AG04449 (cell line): ENCODE measurements at regions not wholly inside any gene's neighbourhood (a gene's known extent, or its start where the extent isn't known, plus 50 kb on each side); places are given as distances from the start of the nearest gene placed in this dataset.

Experiments
- CTCF ChIA-PET: fragments of 350-600 bp; formaldehyde crosslinking; extraction: SDS; loops from one replicate; lab custom pipeline; 2021; ENCODE audit warnings: antibody characterized with exemption; lab: Yijun Ruan, JAX
- POLR2A ChIA-PET: fragments of 400-600, 350-600 bp; formaldehyde crosslinking; extraction: SDS; loops from one replicate; lab custom pipeline; 2020; ENCODE audit warnings: antibody characterized with exemption, inconsistent platforms; lab: Yijun Ruan, JAX
- DNase-seq: peaks from one replicate; pipeline ENCODE4 v3.0.0-alpha.2; 2010; ENCODE audit warnings: low read depth, low spot score
- H3K4me3 ChIP-seq: 2 replicates; pipeline ENCODE4 v1.5.1; 2011; ENCODE audit warnings: low read depth, mild to moderate bottlenecking, control low read depth, low read length
- CTCF ChIP-seq: IDR thresholded peaks from one replicate; pipeline ENCODE4 v1.5.1; 2011; ENCODE audit warnings: mild to moderate bottlenecking, moderate library complexity, low read length, control low read depth, inconsistent platforms; ENCODE audit not compliant: insufficient read depth; ENCODE audit errors: missing control alignments

- DNase-seq, result no peak
- no peak for TF ChIP-seq CTCF
- ChIA-PET POLR2A (no interaction called here), CTCF (no interaction called here)
- H3K4me3 ChIP-seq, result no peak overlapping the region
Measured at GRCh38 chr4:134610172-134610571, 408.6 kb upstream of the PABPC4L start.

GRCh38 chr4:134601706-134602105 lies 400.1 kb upstream of the PABPC4L start:
- no peak for TF ChIP-seq CTCF
- ChIA-PET CTCF (no interaction called here), POLR2A (no interaction called here)
- no peak overlapping the region for H3K4me3 ChIP-seq
- no peak for DNase-seq

DNA sequence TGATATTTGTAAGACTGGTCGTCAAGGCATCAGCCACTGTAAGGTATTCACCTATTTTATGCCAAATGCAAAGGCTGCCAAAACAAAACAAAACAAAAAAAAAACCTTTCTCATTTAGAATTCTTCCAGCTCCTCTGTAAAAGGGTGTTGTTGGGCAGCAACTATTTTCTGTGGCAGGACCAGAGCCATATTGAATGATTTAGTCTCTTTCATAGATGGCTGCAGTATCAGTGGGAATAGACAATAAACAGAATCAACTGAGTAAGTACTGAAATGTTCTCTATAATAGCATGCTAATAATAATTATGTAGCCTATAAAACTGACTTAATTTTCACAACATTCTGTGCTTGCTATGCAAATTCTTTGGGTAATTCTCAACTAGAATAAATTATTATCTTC lies 389.7 kb upstream of the PABPC4L start:
- ChIA-PET POLR2A (no interaction called here), CTCF (no interaction called here)
- DNase-seq, result no peak
- no peak for TF ChIP-seq CTCF
- H3K4me3 ChIP-seq, result no peak overlapping the region

DNA sequence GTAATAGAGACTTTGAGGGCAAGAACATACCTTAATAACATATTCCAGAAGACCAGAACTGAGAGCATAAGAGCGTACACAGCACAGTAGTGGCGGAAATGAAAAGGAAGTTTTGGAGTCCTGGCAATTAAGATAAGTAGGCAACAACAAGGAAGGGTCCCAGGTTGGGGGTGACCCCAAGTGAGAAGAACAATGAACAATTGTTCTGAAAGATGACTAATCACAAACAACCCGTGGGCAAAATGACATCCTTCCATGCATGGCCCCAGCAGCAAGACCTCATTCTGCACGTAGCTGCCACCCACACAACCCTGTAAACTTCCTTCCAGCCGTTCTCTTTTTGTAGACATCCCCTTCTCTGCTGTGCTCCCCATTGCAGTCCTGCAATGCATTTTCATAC lies 384.4 kb upstream of the PABPC4L start:
- no peak for TF ChIP-seq CTCF
- CTCF ChIA-PET, result no interaction called here
- no peak for DNase-seq
- POLR2A ChIA-PET, result no interaction called here
- H3K4me3 ChIP-seq, result no peak overlapping the region

GRCh38 chr4:134567461-134567860 lies 365.9 kb upstream of the PABPC4L start:
- CTCF ChIA-PET, result no interaction called here
- TF ChIP-seq CTCF, result no peak
- H3K4me3 ChIP-seq, result no peak overlapping the region
- no peak for DNase-seq
- POLR2A ChIA-PET, result no interaction called here

DNA sequence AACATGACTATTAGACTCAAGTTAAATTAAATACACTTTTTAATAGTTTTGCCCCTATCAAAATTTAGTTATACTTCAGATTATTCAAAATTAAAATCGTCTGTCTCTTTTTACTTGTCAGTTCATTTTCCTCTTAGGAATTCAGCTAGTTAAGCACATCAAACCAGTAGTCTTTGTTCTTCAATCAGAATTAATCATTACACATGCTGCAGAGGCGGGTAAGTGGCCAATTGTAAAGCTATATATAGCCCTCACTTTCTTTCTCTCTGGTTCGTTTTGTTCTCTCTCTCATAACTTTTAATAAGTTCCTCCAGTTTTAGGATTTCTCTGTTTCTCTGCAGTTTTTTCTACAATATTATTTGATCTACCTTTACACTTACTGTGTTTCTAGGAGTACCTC lies 359.1 kb upstream of the PABPC4L start:
- ChIA-PET CTCF (no interaction called here), POLR2A (no interaction called here)
- no peak overlapping the region for H3K4me3 ChIP-seq
- DNase-seq, result no peak
- no peak for TF ChIP-seq CTCF

GRCh38 chr4:134552063-134552462 lies 350.5 kb upstream of the PABPC4L start:
- DNase-seq, result no peak
- H3K4me3 ChIP-seq, result no peak overlapping the region
- ChIA-PET CTCF (no interaction called here), POLR2A (no interaction called here)
- TF ChIP-seq CTCF, result no peak
